IMR-90 (cell line): ENCODE measurements at regions not wholly inside any gene's neighbourhood (a gene's known extent, or its start where the extent isn't known, plus 50 kb on each side); places are given as distances from the start of the nearest gene placed in this dataset.

Experiments
- ATAC-seq: fragments of 200-7000 bp; cut with Tn5 transposase; 2 replicates; pipeline ENCODE4 v1.9.1; 2020; ENCODE audit warnings: low read depth, mild to moderate bottlenecking, moderate library complexity
- BruUV-seq: library from RNA; stranded (reverse); fragments of 400-500 nt; replicated peaks from 2 replicates; lab custom pipeline; 2021; lab: Mats Ljungman, UMichigan
- CTCF ChIA-PET: fragments of 300-600 bp; formaldehyde crosslinking; extraction: SDS; loops from one replicate; lab custom pipeline; 2021; ENCODE audit warnings: antibody characterized with exemption; lab: Yijun Ruan, JAX
- POLR2A ChIA-PET: fragments of 300-600 bp; sonication (Branson Sonifier 250); formaldehyde crosslinking; loops from one replicate; lab custom pipeline; 2022; ENCODE audit warnings: antibody characterized with exemption; ENCODE audit not compliant: unreplicated experiment; lab: Charles Lee
- DNase-seq: peaks from one replicate; pipeline ENCODE4 v3.0.0; 2013
- H2AFZ ChIP-seq: replicated peaks from 2 replicates; pipeline ENCODE3; 2013; ENCODE audit warnings: low read length, mild to moderate bottlenecking; ENCODE audit not compliant: poor library complexity
- H2AK5ac ChIP-seq: 2 replicates; pipeline ENCODE4 v1.6.1; 2013; ENCODE audit warnings: low read depth, low read length, inconsistent platforms
- H2AK9ac ChIP-seq: replicated peaks from 2 replicates; pipeline ENCODE3; 2013; ENCODE audit warnings: mild to moderate bottlenecking, low read depth, low read length, moderate library complexity; ENCODE audit not compliant: poor library complexity
- H2BK120ac ChIP-seq: 2 replicates; pipeline ENCODE4 v1.6.1; 2013; ENCODE audit warnings: low read depth, low read length, inconsistent platforms
- H2BK15ac ChIP-seq: 3 replicates; pipeline ENCODE4 v1.6.1; 2013; ENCODE audit warnings: low read depth, low read length, inconsistent platforms
- H2BK20ac ChIP-seq: 2 replicates; pipeline ENCODE4 v1.6.1; 2013; ENCODE audit warnings: low read depth, mild to moderate bottlenecking, inconsistent platforms, low read length, moderate library complexity
- H2BK5ac ChIP-seq: 2 replicates; pipeline ENCODE4 v1.6.1; 2013; ENCODE audit warnings: mild to moderate bottlenecking, low read depth, low read length, inconsistent platforms; ENCODE audit not compliant: poor library complexity, severe bottlenecking
- H3K14ac ChIP-seq: replicated peaks from 2 replicates; pipeline ENCODE4 v1.6.1; 2013; ENCODE audit warnings: low read depth, low read length, inconsistent platforms
- H3K18ac ChIP-seq: 2 replicates; pipeline ENCODE4 v1.6.1; 2013; ENCODE audit warnings: low read depth, low read length, control low read depth
- H3K23ac ChIP-seq: 2 replicates; pipeline ENCODE4 v1.6.1; 2013; ENCODE audit warnings: low read depth, low read length, inconsistent platforms
- H3K27ac ChIP-seq: 2 replicates; pipeline ENCODE4 v1.5.1; 2013; ENCODE audit warnings: mild to moderate bottlenecking, control low read depth, low read length; ENCODE audit not compliant: insufficient read depth
- H3K27me3 ChIP-seq: 2 replicates; pipeline ENCODE4 v1.6.1; 2013; ENCODE audit warnings: low read length; ENCODE audit not compliant: control insufficient read depth, insufficient read depth
- H3K36me3 ChIP-seq: 2 replicates; pipeline ENCODE4 v1.6.1; 2013; ENCODE audit warnings: low read length, mixed read lengths; ENCODE audit not compliant: control insufficient read depth, insufficient read depth
- H3K4ac ChIP-seq: 2 replicates; pipeline ENCODE4 v1.6.1; 2013; ENCODE audit warnings: low read depth, low read length, inconsistent platforms
- H3K4me1 ChIP-seq: 2 replicates; pipeline ENCODE4 v1.6.1; 2013; ENCODE audit warnings: low read length, mixed read lengths; ENCODE audit not compliant: control insufficient read depth, insufficient read depth
- H3K4me2 ChIP-seq: 2 replicates; pipeline ENCODE4 v1.6.1; 2013; ENCODE audit warnings: low read depth, mild to moderate bottlenecking, control low read depth, low read length, moderate library complexity
- H3K4me3 ChIP-seq: 2 replicates; pipeline ENCODE4 v1.5.1; 2013; ENCODE audit warnings: low read depth, mild to moderate bottlenecking, control low read depth, low read length, moderate library complexity; ENCODE audit not compliant: insufficient read depth
- H3K56ac ChIP-seq: 2 replicates; pipeline ENCODE4 v1.6.1; 2013; ENCODE audit warnings: low read length, inconsistent platforms; ENCODE audit not compliant: insufficient read depth; ENCODE audit errors: extremely low read depth
- H3K79me1 ChIP-seq, 2 experiments: 2 replicates each; pipeline ENCODE4 v1.6.1; 2013; ENCODE audit warnings: low read length in 2 of 2, inconsistent platforms in 1 of 2, low read depth in 1 of 2
- H3K9ac ChIP-seq: 2 replicates; pipeline ENCODE4 v1.6.1; 2013; ENCODE audit warnings: low read depth, low read length, control low read depth
- H3K9me1 ChIP-seq: 2 replicates; pipeline ENCODE4 v1.6.1; 2013; ENCODE audit warnings: low read length, inconsistent platforms; ENCODE audit not compliant: insufficient read depth
- H3K9me3 ChIP-seq: 2 replicates; pipeline ENCODE4 v1.6.1; 2013; ENCODE audit warnings: low read length; ENCODE audit not compliant: control insufficient read depth, insufficient read depth
- H4K20me1 ChIP-seq: 2 replicates; pipeline ENCODE4 v1.6.1; 2013; ENCODE audit warnings: low read length, inconsistent platforms; ENCODE audit not compliant: insufficient read depth
- H4K5ac ChIP-seq: 2 replicates; pipeline ENCODE4 v1.6.1; 2013; ENCODE audit warnings: mild to moderate bottlenecking, low read depth, low read length, control low read depth
- H4K8ac ChIP-seq, 2 experiments: 2 replicates each; pipeline ENCODE4 v1.6.1; 2013; ENCODE audit warnings: low read depth in 2 of 2, low read length in 2 of 2, control low read depth in 1 of 2, inconsistent platforms in 1 of 2
- H4K91ac ChIP-seq: 2 replicates; pipeline ENCODE4 v1.6.1; 2013; ENCODE audit warnings: low read depth, low read length, inconsistent platforms; ENCODE audit not compliant: insufficient read depth
- BHLHE40 ChIP-seq: fragments of 150-350 bp; IDR thresholded peaks from 2 replicates; pipeline ENCODE4 v1.6.1; 2016; ENCODE audit warnings: mild to moderate bottlenecking, low read depth, low read length
- CEBPB ChIP-seq: IDR thresholded peaks from 2 replicates; pipeline ENCODE4 v1.6.1; 2012; ENCODE audit warnings: low read depth, low read length, improper control_type of control experiment
- CHD1 ChIP-seq: IDR thresholded peaks from 2 replicates; pipeline ENCODE4 v1.6.1; 2012; ENCODE audit warnings: low read depth, low read length, improper control_type of control experiment
- CTCF ChIP-seq: conservative IDR thresholded peaks from 2 replicates; pipeline ENCODE4 v1.5.1; 2012; ENCODE audit warnings: mild to moderate bottlenecking, low read depth, low read length, improper control_type of control experiment
- ELK1 ChIP-seq: fragments of 150-350 bp; IDR thresholded peaks from 2 replicates; pipeline ENCODE4 v1.6.1; 2016; ENCODE audit warnings: low read depth, mild to moderate bottlenecking, low read length, moderate library complexity, borderline replicate concordance
- FOS ChIP-seq: fragments of 150-350 bp; IDR thresholded peaks from 2 replicates; pipeline ENCODE4 v1.6.1; 2016; ENCODE audit warnings: low read depth, low read length
- MAFK ChIP-seq: IDR thresholded peaks from 2 replicates; pipeline ENCODE4 v1.6.1; 2012; ENCODE audit warnings: low read depth, low read length, improper control_type of control experiment
- MAZ ChIP-seq: IDR thresholded peaks from 2 replicates; pipeline ENCODE4 v1.6.1; 2012; ENCODE audit warnings: low read depth, mild to moderate bottlenecking, low read length, improper control_type of control experiment, moderate library complexity, borderline replicate concordance
- MXI1 ChIP-seq: IDR thresholded peaks from 2 replicates; pipeline ENCODE4 v1.6.1; 2012; ENCODE audit warnings: low read depth, mild to moderate bottlenecking, low read length, moderate library complexity, borderline replicate concordance
- NFE2L2 ChIP-seq: fragments of 150-350 bp; IDR thresholded peaks from 2 replicates; pipeline ENCODE4 v1.6.1; 2016; ENCODE audit warnings: low read depth, mild to moderate bottlenecking, low read length
- POLR2A ChIP-seq: IDR thresholded peaks from 2 replicates; pipeline ENCODE4 v1.6.1; 2012; ENCODE audit warnings: mild to moderate bottlenecking, low read depth, low read length
- RAD21 ChIP-seq: IDR thresholded peaks from 2 replicates; pipeline ENCODE4 v1.6.1; 2012; ENCODE audit warnings: low read length, improper control_type of control experiment
- RCOR1 ChIP-seq: IDR thresholded peaks from 2 replicates; pipeline ENCODE4 v1.6.1; 2012; ENCODE audit warnings: mild to moderate bottlenecking, low read length, improper control_type of control experiment; ENCODE audit not compliant: insufficient replicate concordance
- RFX5 ChIP-seq: IDR thresholded peaks from 2 replicates; pipeline ENCODE4 v1.8.0; 2012; ENCODE audit warnings: low read depth, mild to moderate bottlenecking, low read length, moderate library complexity
- SMC3 ChIP-seq: fragments of 150-350 bp; IDR thresholded peaks from 2 replicates; pipeline ENCODE4 v1.6.1; 2016; ENCODE audit warnings: low read depth, mild to moderate bottlenecking, antibody characterized with exemption, low read length, moderate library complexity
- USF2 ChIP-seq: fragments of 150-350 bp; IDR thresholded peaks from 2 replicates; pipeline ENCODE4 v1.6.1; 2017; ENCODE audit warnings: mild to moderate bottlenecking, antibody characterized with exemption, low read length, low read depth
- WGBS, 2 experiments: methylation state at CpG; one replicate each; pipeline versions ENCODE4 v1.1.5 to v1.1.7; 2013; ENCODE audit warnings: missing lambda C conversion rate in 2 of 2; ENCODE audit not compliant: insufficient read length in 1 of 2; ENCODE audit errors: extremely low coverage in 2 of 2; 5-methylcytosine and 5-hydroxymethylcytosine counted together
- dilution Hi-C: fragments of 300-500 bp; cut with HindIII; formaldehyde crosslinking; loops from one replicate; pipeline ENCODE4 v1.14.3; 2018; ENCODE audit warnings: low sequenced_read_pairs; ENCODE audit not compliant: unreplicated experiment
- in situ Hi-C: fragments of 300-500 bp; cut with MboI; formaldehyde crosslinking; loops from 3 replicates; pipeline ENCODE4 v1.14.3; 2019; ENCODE audit warnings: low sequenced_read_pairs, inconsistent platforms, mixed read lengths
- intact Hi-C: fragments of 100-400 bp; cut with micrococcal nuclease; formaldehyde crosslinking; loops from 2 replicates; pipeline ENCODE4 v1.10.0; 2022

- Histone ChIP-seq H3K79me1 (no peaks in the 10 kb centered on the region), H4K91ac (no peak overlapping the region), H3K9me3 (no peaks in the 10 kb centered on the region), H3K27ac (no peak overlapping the region), H3K36me3 (no peaks in the 10 kb centered on the region), H3K56ac (no peak overlapping the region), H2AFZ (no peak overlapping the region), H2AK9ac (no peak overlapping the region), H2BK120ac (no peak overlapping the region), H3K4me1 (no peaks in the 10 kb centered on the region), H3K27me3 (no peaks in the 10 kb centered on the region), H3K18ac (no peak overlapping the region), H3K4me2 (no peak overlapping the region), H3K4ac (no peak overlapping the region), H2BK5ac (no peak overlapping the region), H4K20me1 (no peaks in the 10 kb centered on the region), H3K4me3 (no peak overlapping the region), H2BK20ac (no peak overlapping the region), H2AK5ac (no peak overlapping the region), H3K9ac (no peak overlapping the region), H4K8ac (no peak overlapping the region), H3K23ac (no peak overlapping the region), H2BK15ac (no peak overlapping the region), H3K14ac (no peak overlapping the region), H4K5ac (no peak overlapping the region), H3K9me1 (no peaks in the 10 kb centered on the region)
- WGBS, 2 experiments = no CpG with 5 or more reads among the region's 4 CpGs
- intact Hi-C loops = no loop called here
- no TSS peak for BruUV-seq
- in situ Hi-C loops = no loop called here
- CTCF ChIA-PET = no interaction called here
- POLR2A ChIA-PET = no interaction called here
- DNase-seq = no peak
- ATAC-seq = no peak
- TF ChIP-seq CEBPB = no peak
- no peak for TF ChIP-seq NFE2L2
- no peak for TF ChIP-seq ELK1
- TF ChIP-seq MAZ = no peak
- TF ChIP-seq SMC3 = no peak
- TF ChIP-seq MAFK = no peak
- no peak for TF ChIP-seq RFX5
- TF ChIP-seq CTCF = no peak
- no peak for TF ChIP-seq RCOR1
- TF ChIP-seq FOS = no peak
- no peak for TF ChIP-seq RAD21
- no peak for TF ChIP-seq BHLHE40
- no peak for TF ChIP-seq CHD1
- TF ChIP-seq USF2 = no peak
- no peak for TF ChIP-seq POLR2A
- TF ChIP-seq MXI1 = no peak
- dilution Hi-C loops = no loop called here
Observed at GRCh38 chr14:83419420-83419819, 1885.8 kb upstream of the SEL1L start.
